ENCODE measurements at regions not wholly inside any gene's neighbourhood (a gene's known extent, or its start where the extent isn't known, plus 50 kb on each side); places are given as distances from the start of the nearest gene placed in this dataset.
"Not testable (repeated sequence)": the region's sequence is repeated elsewhere in the genome, so short reads cannot be mapped to it uniquely, and the experiment has no call there.

- Histone ChIP-seq H3K36me3 (no peaks in the 10 kb centered on the region), H3K9me3 (no peaks in the 10 kb centered on the region), H3K4me3 (no peak overlapping the region), H3K27me3 (replicated peaks; ENCODE audit: insufficient read depth) (no peaks in the 10 kb centered on the region), H3K4me1 (replicated peaks) (no peaks in the 10 kb centered on the region), H3K27ac (no peak overlapping the region)
- no peak for DNase-seq (ENCODE audit: low spot score)
- intact Hi-C loops (cut with DNase I), result no loop called here
- TF ChIP-seq, protein P1, sequence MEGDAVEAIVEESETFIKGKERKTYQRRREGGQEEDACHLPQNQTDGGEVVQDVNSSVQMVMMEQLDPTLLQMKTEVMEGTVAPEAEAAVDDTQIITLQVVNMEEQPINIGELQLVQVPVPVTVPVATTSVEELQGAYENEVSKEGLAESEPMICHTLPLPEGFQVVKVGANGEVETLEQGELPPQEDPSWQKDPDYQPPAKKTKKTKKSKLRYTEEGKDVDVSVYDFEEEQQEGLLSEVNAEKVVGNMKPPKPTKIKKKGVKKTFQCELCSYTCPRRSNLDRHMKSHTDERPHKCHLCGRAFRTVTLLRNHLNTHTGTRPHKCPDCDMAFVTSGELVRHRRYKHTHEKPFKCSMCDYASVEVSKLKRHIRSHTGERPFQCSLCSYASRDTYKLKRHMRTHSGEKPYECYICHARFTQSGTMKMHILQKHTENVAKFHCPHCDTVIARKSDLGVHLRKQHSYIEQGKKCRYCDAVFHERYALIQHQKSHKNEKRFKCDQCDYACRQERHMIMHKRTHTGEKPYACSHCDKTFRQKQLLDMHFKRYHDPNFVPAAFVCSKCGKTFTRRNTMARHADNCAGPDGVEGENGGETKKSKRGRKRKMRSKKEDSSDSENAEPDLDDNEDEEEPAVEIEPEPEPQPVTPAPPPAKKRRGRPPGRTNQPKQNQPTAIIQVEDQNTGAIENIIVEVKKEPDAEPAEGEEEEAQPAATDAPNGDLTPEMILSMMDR (IDR thresholded peaks at IDR 0.05), result no peak
- TF ChIP-seq POLR2A (IDR thresholded peaks at IDR 0.05) (no peak), POLR2AphosphoS5 (IDR thresholded peaks at IDR 0.05) (no peak)
These were observed 203.7 kb upstream of the ZNF804A start for GRCh38 chr2:184394642-184395041.

- no peaks in the 10 kb centered on the region for H3K36me3 ChIP-seq
- intact Hi-C loops (cut with DNase I), result no loop called here
- H3K4me3 ChIP-seq, result no peak overlapping the region
- no peak overlapping the region for H3K27ac ChIP-seq
- H3K27me3 ChIP-seq (replicated peaks; ENCODE audit: insufficient read depth), result no peaks in the 10 kb centered on the region
- TF ChIP-seq POLR2AphosphoS5 (IDR thresholded peaks at IDR 0.05), result no peak
- no peak for DNase-seq (ENCODE audit: low spot score)
- H3K4me1 ChIP-seq (replicated peaks), result no peaks in the 10 kb centered on the region
- H3K9me3 ChIP-seq, result no peaks in the 10 kb centered on the region
These were observed 195.9 kb upstream of the ZNF804A start for GRCh38 chr2:184402381-184402780.

DNA sequence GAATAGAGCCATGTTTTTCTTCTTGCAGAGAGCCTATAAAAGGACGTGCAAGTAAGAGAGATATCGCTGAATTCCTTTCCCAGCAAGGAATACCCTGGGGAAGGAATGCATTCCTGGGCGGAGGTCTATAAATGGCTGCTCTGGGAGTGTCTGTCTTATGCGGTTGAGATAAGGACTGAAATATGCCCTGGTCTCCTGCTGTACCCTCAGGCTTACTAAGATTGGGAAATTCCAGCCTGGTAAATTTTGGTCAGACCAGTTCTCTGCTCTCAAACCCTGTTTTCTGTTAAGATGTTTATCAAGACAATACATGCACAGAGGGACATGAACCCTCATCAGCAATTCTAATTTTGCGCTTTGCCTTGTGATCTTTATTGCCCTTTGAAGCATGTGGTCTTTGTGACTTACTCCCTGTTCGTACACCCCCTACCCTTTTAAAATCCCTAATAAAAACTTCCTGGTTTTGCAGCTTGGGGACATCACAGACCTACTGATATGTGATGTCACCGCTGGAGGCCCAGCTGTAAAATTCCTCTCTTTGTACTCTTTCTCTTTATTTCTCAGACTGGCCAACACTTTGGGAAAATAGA is 191.2 kb upstream of the ZNF804A start:
- H3K4me1 ChIP-seq (replicated peaks); H3K27ac ChIP-seq; intact Hi-C loops (cut with DNase I); H3K9me3 ChIP-seq; DNase-seq (ENCODE audit: low spot score); H3K4me3 ChIP-seq; H3K36me3 ChIP-seq; H3K27me3 ChIP-seq (replicated peaks; ENCODE audit: insufficient read depth): not testable (repeated sequence)
- WGBS, result 64% methylated on average over 7 of the region's 7 CpGs

DNA sequence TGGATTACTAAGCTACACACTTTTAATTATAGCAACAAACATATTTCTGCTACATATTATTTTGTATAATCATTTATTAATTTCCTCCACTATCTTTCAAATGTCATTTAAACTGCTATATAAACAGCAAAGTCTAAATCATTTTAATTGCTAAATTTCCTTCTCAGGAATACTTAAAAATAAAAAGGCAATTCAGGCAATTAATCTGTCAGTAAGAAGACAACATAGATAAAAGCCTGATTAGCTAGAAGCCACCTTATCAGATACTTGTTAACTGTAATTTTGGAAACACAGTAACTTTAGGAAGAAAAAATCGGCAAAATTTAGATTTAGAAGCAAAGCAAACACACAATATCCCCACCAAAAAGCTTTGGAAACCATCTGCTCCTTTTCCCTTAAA is 188.2 kb upstream of the ZNF804A start:
- Histone ChIP-seq H3K36me3 (no peaks in the 10 kb centered on the region), H3K27ac (no peak overlapping the region), H3K27me3 (replicated peaks; ENCODE audit: insufficient read depth) (no peaks in the 10 kb centered on the region), H3K9me3 (no peaks in the 10 kb centered on the region), H3K4me1 (replicated peaks) (no peaks in the 10 kb centered on the region), H3K4me3 (no peak overlapping the region)
- TF ChIP-seq, protein P1 (IDR thresholded peaks at IDR 0.05), result no peak
- no peak for TF ChIP-seq POLR2AphosphoS5 (IDR thresholded peaks at IDR 0.05)
- TF ChIP-seq POLR2A (IDR thresholded peaks at IDR 0.05), result no peak
- 14% methylated on average over 1 of the region's 1 CpG for WGBS
- intact Hi-C loops (cut with DNase I), result no loop called here
- no peak for DNase-seq (ENCODE audit: low spot score)

- TF ChIP-seq, protein P1 (IDR thresholded peaks at IDR 0.05), result no peak
- TF ChIP-seq POLR2AphosphoS5 (IDR thresholded peaks at IDR 0.05) (no peak), POLR2A (IDR thresholded peaks at IDR 0.05) (no peak)
- Histone ChIP-seq H3K9me3 (no peaks in the 10 kb centered on the region), H3K36me3 (no peaks in the 10 kb centered on the region), H3K27me3 (replicated peaks; ENCODE audit: insufficient read depth) (no peaks in the 10 kb centered on the region), H3K4me1 (replicated peaks) (no peaks in the 10 kb centered on the region), H3K27ac (no peak overlapping the region), H3K4me3 (no peak overlapping the region)
- intact Hi-C loops (cut with DNase I), result no loop called here
- no peak for DNase-seq (ENCODE audit: low spot score)
- 85% methylated on average over 2 of the region's 2 CpGs for WGBS
These were observed 185.1 kb upstream of the ZNF804A start for GRCh38 chr2:184413221-184413620.

DNA sequence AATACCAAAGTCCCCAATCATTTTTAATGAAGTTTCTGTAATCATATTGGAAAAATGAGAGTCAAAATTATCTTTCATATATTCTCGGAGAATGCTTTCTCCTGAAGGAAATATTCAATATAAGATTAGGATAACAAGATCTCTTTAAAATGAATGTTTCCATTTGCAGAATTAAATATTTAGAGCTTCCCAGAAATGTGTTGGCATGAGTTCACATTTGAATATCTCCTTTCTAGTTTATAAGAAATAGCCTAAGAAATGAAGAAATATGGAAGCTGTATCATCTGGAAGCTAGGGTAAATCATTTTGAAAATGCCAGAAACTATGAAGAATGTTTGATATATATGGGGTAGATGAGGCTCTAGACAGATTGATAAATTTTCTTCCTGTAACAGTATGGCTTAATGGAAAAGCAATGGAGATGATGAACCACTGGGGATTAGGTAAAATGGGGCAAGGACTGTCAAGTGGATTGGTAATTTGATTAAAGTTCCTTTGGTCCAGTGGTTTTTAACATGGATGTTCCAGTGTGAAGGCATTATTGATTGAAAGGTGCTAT is 184.6 kb upstream of the ZNF804A start:
- intact Hi-C loops (cut with DNase I), result no loop called here
- 90% methylated on average over 1 of the region's 1 CpG for WGBS

More for the DNA sequence above, 184.6 kb upstream of the ZNF804A start:
- no peak for DNase-seq (ENCODE audit: low spot score)
- Histone ChIP-seq H3K4me3 (no peak overlapping the region), H3K4me1 (replicated peaks) (no peaks in the 10 kb centered on the region), H3K36me3 (no peaks in the 10 kb centered on the region), H3K27ac (no peak overlapping the region), H3K9me3 (no peaks in the 10 kb centered on the region), H3K27me3 (replicated peaks; ENCODE audit: insufficient read depth) (no peaks in the 10 kb centered on the region)
- TF ChIP-seq POLR2A (IDR thresholded peaks at IDR 0.05) (no peak), POLR2AphosphoS5 (IDR thresholded peaks at IDR 0.05) (no peak)
- TF ChIP-seq, protein P1 (IDR thresholded peaks at IDR 0.05), result no peak
